ENCODE measurements at regions not wholly inside any gene's neighbourhood (a gene's known extent, or its start where the extent isn't known, plus 50 kb on each side); places are given as distances from the start of the nearest gene placed in this dataset.

DNA sequence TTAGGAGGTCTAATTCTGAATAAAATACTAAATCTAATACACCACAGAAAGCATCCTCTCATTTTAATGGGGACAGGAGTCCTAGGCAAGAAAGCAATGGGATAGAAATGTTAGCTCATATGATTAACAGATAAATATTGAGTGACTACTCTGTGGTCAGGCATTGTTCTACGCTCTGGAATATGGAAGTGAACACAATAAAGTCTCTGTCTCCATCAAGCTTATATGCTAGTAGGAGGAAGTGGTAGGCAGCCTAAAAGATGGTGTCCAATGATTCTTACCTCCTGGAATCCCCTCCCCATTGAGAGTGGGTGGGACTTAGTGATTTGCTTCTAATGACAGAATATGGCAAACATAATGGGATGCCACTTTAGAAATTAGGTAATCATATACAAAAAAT lies 160.3 kb upstream of the PDGFD start:
- Histone ChIP-seq H4K20me1 (replicated peaks in 1 of 2; ENCODE audit: control insufficient read depth in 1 of 2, insufficient read depth in 2 of 2, low read length in 2 of 2) (no peaks in the 10 kb centered on the region), H3K23ac (ENCODE audit: insufficient read length) (no peak overlapping the region), H3K27ac (ENCODE audit: low read depth, low read length) (no peak overlapping the region), H3K79me1 (ENCODE audit: low read depth, low read length) (no peaks in the 10 kb centered on the region), H2BK20ac (ENCODE audit: low read length) (no peak overlapping the region), H3K9ac (replicated peaks in 1 of 4; ENCODE audit: extremely low read depth in 1 of 4, low read depth in 3 of 4, low read length in 3 of 4) (no peak overlapping the region), H3K4me3 (ENCODE audit: extremely low read depth in 1 of 4, insufficient read depth in 2 of 4, low read depth in 3 of 4, low read length in 4 of 4) (no peak overlapping the region), H2AFZ (ENCODE audit: low read length) (no peak overlapping the region), H2BK15ac (ENCODE audit: low read length) (no peak overlapping the region), H3K4me1 (replicated peaks in 1 of 4; ENCODE audit: control insufficient read depth in 3 of 4, insufficient read depth in 4 of 4, low read length in 3 of 4) (no peaks in the 10 kb centered on the region), H3K14ac (ENCODE audit: insufficient read length) (no peak overlapping the region), H4K91ac (replicated peaks; ENCODE audit: insufficient read length, low read length) (no peak overlapping the region), H3K18ac (ENCODE audit: extremely low read depth, low read length) (no peak overlapping the region), H3K4ac (replicated peaks; ENCODE audit: insufficient read length, low read depth, low read length) (no peak overlapping the region), H3K4me2 (ENCODE audit: insufficient read depth in 1 of 2, low read depth in 2 of 2, low read length in 2 of 2) (no peak overlapping the region), H2BK120ac (replicated peaks; ENCODE audit: low read depth, low read length) (no peak overlapping the region), H3K79me2 (ENCODE audit: control insufficient read depth in 1 of 2, insufficient read depth in 2 of 2, low read length in 2 of 2) (no peaks in the 10 kb centered on the region), H2AK5ac (ENCODE audit: low read depth, low read length) (no peak overlapping the region), H3K56ac (replicated peaks; ENCODE audit: insufficient read length, low read depth, low read length) (no peak overlapping the region), H2BK5ac (ENCODE audit: low read depth, low read length) (no peak overlapping the region), H3K23me2 (ENCODE audit: low read depth, low read length) (no peaks in the 10 kb centered on the region), H3K27me3 (replicated peaks in 1 of 4; ENCODE audit: control insufficient read depth in 3 of 4, extremely low read depth in 1 of 4, insufficient read depth in 3 of 4, low read length in 3 of 4) (peaks cover 0 to 1% (median 0%) of the 10 kb centered on the region in 4 experiments; a peak in 1 of 7 replicates), H4K5ac (ENCODE audit: insufficient read length, low read depth, low read length) (no peak overlapping the region), H2BK12ac (ENCODE audit: low read depth, low read length) (no peak overlapping the region), H4K8ac (ENCODE audit: extremely low read depth, insufficient read depth, low read length) (no peak overlapping the region), H3K9me3 (ENCODE audit: insufficient read depth in 2 of 2, low read depth in 1 of 2, low read length in 1 of 2) (0 out of 4 replicates have a peak, but pooled peaks cover 0 to 4% of the 10 kb centered on the region in 2 experiments), H3K36me3 (ENCODE audit: control insufficient read depth in 2 of 4, insufficient read depth in 4 of 4, low read length in 3 of 4) (no peaks in the 10 kb centered on the region)
- FAIRE-seq (no peak), DNase-seq (ENCODE audit: low read depth in 1 of 2, low spot score in 2 of 2) (no peak)
- POLR2A ChIA-PET (ENCODE audit: partially characterized antibody) = no interaction called here
- CTCF ChIA-PET (ENCODE audit: partially characterized antibody) = interaction anchor here (2.3 kb wide), 1 partner anchor 8 kb away, joined by 16 read pairs; no protein-coding TSS in a partner anchor
- WGBS, 2 experiments (ENCODE audit: extremely low coverage in 1 of 2, insufficient coverage in 1 of 2, insufficient read length in 1 of 2, insufficient replicate concordance in 2 of 2, low coverage in 1 of 2, low lambda C conversion rate in 2 of 2, missing lambda C conversion rate in 1 of 2) = 100% methylated on average over 1 of the region's 1 CpG; no CpG with 5 or more reads in 1 of the 2 experiments
- TF ChIP-seq CREB1 (IDR thresholded peaks at IDR 0.05) (no peak), RAD21 (IDR thresholded peaks at IDR 0.05 in 1 of 2, conservative IDR thresholded peaks at IDR 0.05 in 1 of 2; ENCODE audit: low read depth in 2 of 2, low read length in 2 of 2) (no peak), SP4 (IDR thresholded peaks at IDR 0.05; ENCODE audit: low read length) (no peak), GABPA (IDR thresholded peaks at IDR 0.05; ENCODE audit: borderline replicate concordance, insufficient read depth, low read length) (no peak), SAP30 (IDR thresholded peaks at IDR 0.05; ENCODE audit: insufficient read depth, insufficient replicate concordance, low read length) (no peak), BRCA1 (IDR thresholded peaks at IDR 0.05; ENCODE audit: low read depth, low read length) (no peak), RBBP5 (IDR thresholded peaks at IDR 0.05; ENCODE audit: borderline replicate concordance, low read depth, low read length) (no peak), EZH2 (IDR thresholded peaks at IDR 0.05; ENCODE audit: low read depth, low read length, severe bottlenecking) (no peak), FOSL1 (IDR thresholded peaks at IDR 0.05; ENCODE audit: insufficient read depth, low read depth, low read length) (no peak)

All from H1 (cell line).